HG02678 (cell line): ENCODE measurements at regions not wholly inside any gene's neighbourhood (a gene's known extent, or its start where the extent isn't known, plus 50 kb on each side); places are given as distances from the start of the nearest gene placed in this dataset.

ENCODE experiments used
- ATAC-seq: cut with Tn5 transposase; IDR thresholded peaks from one replicate; pipeline ENCODE4 v1.9.1; 2021; ENCODE audit warnings: mild to moderate bottlenecking, moderate library complexity; ENCODE audit not compliant: unreplicated experiment

GRCh38 chr20:50369225-50370035 lies 140.8 kb upstream of the PTPN1 start:
- ATAC-seq, result no peak

DNA sequence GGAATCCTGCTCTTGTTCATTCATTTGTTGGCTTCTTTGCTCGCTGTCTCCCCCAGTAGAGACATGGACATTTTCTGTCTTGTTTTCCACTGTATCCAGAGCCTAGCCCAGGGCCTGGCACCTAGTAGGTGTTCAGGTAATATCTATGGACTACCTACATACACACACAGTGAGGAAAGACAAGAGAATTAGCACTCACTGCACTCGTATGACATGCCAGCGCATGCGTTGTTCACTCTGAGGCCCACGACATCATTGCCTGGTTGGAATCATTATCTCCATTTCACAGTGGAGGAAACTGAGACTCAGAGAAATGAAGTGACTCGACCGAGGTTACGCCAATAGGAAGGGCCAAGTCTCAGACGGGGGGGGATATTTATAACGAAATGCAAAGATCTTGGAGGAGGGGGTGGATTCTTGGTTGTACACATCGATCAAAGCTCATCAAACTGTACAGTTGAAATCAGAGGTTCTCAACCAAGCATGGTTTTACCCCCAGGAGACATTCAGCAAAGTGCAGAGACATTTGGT lies 140.1 kb upstream of the PTPN1 start:
- no peak for ATAC-seq

GRCh38 chr20:50371878-50372769 lies 138.1 kb upstream of the PTPN1 start:
- no peak for ATAC-seq

DNA sequence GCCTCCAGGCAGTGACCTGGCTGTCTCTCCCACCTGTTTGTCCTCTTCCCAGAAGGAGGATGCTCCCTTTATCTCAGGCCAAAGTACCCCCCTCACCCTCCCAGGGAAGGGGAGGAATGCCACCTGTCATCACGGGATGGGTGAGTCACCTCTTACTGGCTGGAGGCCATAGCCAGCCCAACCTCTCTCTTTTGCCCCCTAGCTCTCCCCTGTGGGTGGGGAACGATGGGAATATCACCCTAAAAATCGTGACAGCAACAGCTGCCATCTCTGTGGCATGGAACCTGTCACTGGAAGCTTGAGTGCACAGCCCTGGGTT lies 137.5 kb upstream of the PTPN1 start:
- no peak for ATAC-seq

DNA sequence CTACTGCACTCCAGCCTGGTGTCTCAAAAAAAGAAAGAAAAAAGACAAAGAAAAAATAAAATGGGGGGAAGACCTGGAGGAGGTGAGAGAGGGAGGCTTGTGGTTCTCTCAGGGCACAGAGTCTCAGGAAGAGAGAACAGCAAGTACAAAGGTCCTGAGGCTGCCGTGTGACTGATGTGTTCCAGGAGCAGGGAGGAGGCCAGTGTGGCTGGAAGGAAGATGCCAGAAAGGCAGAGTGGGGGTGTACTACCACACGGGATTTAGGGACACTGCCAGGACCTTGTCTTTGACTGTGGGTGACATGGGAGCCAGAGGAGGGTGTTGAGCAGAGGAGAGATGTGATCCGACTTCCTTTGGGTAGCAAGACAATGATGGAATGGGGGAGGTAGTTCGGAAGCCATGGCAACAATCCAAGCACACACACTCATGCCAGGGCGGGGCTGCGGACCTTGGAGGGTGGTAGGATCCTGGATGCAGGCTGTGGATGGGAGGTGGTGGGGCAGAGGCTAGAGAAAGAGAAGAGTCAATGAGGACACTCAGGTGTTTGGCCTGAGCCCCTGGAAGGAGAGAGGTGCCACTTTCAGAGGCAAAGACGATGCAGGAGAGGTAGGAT lies 136.4 kb upstream of the PTPN1 start:
- no peak for ATAC-seq

DNA sequence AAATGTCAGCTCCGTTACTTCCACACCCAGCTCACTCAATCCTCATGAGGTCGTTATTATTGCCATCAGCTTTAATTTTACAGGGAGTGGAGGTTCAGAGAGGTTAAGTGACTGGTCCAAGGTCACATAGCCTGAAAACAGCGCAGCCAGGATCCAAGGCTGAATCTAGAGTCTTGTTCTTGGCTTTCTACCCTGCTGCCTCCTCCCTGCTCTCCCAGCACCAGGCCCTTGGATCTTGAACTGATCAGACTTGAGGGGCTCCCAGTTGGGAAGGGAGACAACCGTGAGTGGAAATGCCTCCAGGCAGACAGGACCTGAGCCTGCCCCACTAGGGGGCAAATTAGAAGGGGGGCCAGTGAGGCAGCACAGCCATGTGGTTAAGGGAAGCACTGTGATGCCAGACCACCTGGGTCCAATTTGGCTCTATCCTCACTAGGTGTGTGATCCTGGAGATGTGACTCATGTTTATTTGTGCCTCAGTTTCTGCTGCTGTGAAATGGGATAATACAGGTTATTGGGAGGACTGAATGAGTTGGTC lies 135.6 kb upstream of the PTPN1 start:
- ATAC-seq, result no peak

DNA sequence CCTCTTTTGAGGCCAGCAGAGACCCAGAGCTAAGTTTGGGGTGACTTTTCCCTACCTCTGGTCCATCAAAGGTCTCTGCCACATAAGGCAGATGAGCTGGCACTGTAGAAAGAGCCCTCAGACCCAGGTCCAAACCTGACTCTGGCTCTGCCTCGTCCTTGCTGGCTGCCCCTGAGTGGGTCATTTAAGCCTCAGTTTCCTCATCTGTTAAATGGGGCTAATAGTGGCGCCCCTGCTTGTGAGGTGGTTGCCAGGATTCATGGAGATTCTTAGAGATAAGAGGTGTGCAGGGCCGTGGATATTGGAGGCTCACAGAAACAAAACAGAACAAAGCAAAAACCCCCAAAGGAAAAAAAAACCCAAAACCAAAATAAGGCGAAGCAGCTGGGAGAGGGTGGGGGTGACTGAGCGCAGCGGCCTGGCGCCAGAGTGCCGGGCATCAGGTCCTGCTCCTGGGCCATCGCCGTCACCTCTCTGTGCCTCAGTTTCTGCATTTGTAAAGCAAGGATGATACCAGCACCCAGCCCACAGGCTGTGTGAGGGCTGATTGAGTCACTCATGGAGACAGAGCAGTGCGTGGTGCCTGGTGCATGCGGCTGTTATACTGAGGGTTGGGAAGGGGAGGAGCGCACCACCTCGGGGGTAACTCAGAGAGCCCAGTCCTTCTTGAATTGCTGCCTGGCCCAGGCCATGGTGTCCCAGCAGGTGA lies 133.8 kb upstream of the PTPN1 start:
- ATAC-seq, result no peak

- no peak for ATAC-seq
Measured at GRCh38 chr20:50376888-50377459, 133.2 kb upstream of the PTPN1 start.

GRCh38 chr20:50378170-50379000 lies 131.8 kb upstream of the PTPN1 start:
- ATAC-seq, result no peak

GRCh38 chr20:50379049-50379990 lies 130.9 kb upstream of the PTPN1 start:
- ATAC-seq, result no peak

DNA sequence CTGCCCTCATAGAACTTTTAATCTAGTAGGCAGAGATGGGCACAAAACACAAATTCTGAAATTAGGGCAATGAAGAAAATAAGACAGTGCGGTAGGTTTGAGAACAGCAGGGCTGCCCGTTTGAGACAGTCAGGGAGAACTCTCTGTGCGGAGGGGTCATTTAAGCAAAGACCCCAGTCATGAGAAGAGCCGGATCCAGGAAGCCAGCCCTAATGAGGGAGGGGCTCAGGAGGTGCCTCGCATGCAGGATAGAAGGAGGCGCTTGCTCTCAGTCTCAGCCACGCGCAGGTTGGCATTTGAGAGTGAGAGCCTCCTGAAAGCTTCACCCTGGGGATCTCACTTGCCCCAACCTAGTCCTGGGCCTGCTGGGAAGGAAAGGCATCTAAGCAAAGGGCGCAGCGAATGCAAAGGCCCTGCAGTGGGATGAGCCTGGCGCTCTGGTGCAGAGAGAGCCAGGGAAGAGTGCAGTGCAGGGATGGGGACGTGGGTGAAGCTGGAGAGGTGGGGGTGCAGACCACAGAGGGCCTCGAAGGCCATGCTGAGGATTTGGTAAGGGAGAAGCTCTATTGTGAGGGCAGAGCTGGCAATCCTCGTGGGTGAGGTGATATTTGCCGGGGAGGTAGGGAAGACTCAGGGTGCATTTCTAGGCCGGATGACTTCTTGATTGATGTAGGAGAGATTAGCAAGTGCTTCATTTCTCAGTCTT lies 130.0 kb upstream of the PTPN1 start:
- ATAC-seq, result no peak

DNA sequence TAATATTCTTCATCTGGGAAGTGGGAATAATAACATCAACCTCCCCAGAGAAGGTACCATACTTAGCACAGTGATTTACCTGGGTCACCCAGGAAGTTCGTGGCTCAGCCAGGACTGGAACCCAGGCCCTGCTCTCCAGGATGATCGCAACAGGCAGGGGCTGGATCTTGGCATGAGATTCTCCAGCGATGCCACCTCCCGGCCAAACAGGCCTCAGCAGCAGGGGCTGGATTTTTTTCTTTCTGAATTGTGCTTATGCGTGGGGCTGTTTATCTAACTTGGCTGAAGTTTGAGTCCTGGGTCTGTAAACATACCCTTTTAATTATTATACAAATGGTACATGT lies 129.5 kb upstream of the PTPN1 start:
- ATAC-seq, result no peak

DNA sequence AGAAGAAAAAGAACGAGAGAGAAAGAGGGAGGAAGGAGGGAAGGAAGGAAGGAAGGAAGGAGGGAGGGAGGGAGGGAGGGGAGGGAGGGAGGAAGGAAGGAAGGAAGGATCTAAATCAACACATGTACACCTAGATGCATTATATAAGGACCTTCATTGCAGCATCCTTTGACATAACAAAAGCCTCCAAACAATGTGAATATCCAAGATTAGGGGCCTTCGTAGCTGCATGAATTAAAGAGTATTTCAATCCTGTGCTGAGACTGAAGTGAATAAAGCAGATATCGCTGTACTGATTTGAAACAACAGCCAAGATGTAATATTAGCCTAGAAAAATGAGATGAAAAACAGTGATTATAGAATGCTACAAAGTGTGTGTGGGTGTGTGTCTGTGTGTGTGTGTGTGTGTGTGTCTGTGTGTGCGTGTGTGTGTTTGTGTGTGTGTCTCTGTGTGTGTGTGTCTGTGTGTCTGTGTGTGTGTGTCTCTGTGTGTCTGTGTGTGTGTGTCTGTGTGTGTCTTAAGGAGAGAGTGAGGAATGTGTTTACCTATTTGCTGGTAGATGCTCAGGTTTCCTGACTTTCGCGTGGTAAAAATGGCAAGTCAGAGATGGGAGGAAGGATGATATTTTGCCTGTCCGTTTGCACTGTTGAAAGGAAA lies 129.0 kb upstream of the PTPN1 start:
- ATAC-seq, result no peak

DNA sequence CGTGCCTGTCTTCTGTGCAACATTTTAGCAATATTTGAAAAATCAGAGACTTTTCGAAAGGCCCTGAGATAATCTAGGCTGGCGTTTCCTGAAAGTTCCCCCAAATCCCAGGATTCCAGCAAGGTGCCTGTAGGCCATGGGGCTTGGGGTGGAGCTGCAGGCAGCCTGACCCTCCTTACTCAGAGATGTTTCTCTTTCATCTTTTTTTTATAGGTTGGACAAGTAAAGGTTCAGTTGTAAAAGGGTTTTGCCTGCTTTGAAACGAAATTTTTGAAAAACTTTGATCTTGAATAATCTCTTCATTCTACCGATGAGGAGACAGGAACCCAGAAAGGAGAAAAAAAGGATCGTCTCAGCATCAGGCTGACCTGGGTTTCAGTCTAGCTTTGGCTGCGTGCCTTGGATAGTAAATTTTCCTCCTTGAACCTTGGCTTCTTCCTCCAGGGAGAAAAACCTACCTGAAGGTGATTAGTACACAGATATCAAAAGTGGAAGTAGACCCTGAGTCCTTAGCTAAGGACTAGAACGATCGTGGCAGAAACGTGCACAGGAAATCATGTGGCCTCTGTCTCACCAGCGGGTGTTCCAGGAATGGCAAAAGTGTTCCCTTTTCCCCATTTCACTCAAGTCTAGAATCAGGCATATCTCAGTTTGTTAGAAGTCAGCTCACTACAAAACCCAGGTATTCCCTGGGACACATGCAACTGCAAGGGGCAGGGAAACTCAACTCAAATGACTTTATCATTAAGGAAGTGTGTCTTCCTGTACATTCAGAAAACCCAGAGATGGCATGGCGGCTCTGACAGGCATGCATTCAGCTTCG lies 128.2 kb upstream of the PTPN1 start:
- ATAC-seq, result no peak

DNA sequence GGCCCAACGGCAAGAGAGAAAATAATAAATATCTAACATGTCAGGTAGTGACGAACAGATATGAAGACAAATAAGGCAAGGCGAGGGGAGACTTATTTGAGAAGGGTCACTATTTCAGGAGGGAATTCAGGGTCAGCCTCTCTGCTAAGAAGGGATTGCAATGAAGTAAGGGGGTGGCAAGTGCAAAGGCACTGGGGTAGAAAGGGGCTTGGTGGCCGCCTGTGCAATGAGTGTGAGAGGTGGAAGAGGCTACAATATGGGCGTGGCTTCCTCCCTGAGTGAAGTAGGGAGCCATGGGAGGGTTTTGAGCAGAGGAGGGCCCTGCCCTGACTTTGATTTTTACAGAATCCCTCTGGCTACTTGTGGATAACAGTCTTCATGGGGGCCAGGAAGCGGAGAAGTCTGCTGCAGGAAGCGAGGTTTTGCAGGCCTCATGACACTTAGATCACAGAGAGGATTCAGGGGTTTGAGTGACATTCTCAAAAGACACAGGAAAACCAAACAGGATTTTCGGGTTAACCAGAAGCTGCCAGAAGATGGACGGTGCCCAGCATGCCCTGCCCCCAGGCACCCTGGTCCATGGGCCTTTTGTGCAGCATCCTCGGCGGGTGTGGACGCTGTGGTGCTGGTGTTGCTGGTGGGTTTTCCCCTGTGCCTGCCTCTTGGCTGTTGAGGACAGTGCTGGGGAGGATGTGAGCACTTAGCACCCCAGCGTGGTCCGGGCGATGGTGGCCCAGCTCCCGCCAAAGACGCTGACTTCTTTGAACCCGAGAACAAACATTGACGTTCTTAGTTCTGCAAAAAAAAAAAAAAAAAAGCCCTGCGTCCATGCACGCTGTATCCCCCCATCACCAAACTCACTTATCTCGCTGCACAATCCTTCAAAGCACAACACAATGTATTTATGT lies 124.2 kb upstream of the PTPN1 start:
- no peak for ATAC-seq

DNA sequence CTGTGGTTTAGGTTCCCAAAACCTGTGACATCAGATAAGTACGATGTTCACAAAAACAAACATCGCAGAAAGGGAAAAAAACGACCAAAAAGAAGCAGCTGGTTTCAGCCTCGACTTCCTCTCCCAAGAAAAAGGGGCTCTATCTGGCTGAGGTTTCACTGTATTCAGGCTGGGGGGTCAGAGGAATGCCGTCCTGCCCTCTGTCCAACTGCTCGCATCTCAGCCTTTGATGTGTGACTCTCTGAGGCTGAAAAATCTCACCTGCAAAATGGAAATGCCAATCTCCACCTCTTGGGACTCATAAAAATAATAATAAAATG lies 123.6 kb upstream of the PTPN1 start:
- ATAC-seq, result no peak
